Stimulated activated CD4-positive, alpha-beta T cell treated with anti-CD3 and anti-CD28 coated beads, TNF-alpha, amount 100 ng/mL, for 4 hours (primary cell): ENCODE measurements at regions not wholly inside any gene's neighbourhood (a gene's known extent, or its start where the extent isn't known, plus 50 kb on each side); places are given as distances from the start of the nearest gene placed in this dataset.

ENCODE experiments used
- DNase-seq, 3 experiments: peaks; one replicate each; pipeline ENCODE4 v3.0.0-alpha.2; 2020; ENCODE audit warnings: low read depth in 3 of 3

DNA sequence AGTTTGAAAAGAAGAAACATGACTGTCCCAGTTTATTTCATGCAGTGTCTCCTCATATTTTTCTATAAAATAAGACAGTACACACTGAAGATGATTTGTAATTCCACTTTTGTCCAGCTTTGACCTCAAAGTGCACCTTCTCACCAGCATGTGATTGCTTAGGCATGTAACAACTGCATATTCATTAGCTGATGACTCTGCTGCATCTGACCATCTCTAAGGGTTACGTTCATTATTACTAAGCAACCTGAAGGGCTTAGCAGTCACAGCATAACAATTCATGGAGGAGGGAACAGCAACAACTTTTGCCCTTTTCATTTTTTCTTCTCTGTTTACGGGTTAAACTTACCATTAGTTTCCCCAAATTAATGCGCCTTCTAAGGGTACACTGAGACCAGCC is 330.6 kb upstream of the PIK3C3 start:
- no peak for DNase-seq

DNA sequence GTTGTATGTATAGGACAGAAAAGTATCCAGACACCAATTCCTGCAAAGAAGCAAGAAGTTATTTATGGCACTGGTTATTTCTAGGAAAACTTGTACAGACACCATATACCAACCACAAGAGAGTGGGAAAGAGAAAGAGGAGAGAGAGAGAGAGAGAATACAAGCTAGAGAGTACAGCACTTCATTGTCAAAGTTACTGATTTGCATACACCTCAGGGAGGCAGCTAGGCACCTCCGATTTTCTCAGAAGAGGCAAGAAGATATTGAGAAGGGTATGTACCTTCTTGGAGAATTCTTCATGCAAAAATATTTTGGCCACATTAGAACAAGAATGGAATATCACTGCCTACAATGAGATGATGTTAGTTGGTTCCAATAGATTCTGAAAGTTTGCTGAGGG is 333.9 kb upstream of the PIK3C3 start:
- no peak for DNase-seq

DNA sequence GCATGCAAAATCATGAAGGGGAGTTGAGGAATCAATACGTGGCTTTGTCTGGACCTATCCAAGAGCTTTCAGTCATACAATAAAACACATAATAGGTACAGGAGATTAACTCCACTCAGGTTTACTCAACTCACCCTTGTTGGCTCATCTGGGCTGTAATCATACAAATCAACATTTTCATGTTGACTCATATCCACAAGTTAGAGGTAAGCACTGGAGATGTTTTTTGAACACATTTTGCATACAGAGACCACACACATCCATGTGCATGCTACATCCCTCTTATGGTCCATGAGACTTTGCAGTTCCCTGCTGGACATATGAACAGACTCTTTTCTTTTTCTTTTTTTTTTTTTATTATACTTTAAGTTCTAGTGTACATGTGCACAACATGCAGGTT is 336.9 kb upstream of the PIK3C3 start:
- no peak for DNase-seq

GRCh38 chr18:41617647-41618046 is 337.4 kb upstream of the PIK3C3 start:
- DNase-seq = no peak

DNA sequence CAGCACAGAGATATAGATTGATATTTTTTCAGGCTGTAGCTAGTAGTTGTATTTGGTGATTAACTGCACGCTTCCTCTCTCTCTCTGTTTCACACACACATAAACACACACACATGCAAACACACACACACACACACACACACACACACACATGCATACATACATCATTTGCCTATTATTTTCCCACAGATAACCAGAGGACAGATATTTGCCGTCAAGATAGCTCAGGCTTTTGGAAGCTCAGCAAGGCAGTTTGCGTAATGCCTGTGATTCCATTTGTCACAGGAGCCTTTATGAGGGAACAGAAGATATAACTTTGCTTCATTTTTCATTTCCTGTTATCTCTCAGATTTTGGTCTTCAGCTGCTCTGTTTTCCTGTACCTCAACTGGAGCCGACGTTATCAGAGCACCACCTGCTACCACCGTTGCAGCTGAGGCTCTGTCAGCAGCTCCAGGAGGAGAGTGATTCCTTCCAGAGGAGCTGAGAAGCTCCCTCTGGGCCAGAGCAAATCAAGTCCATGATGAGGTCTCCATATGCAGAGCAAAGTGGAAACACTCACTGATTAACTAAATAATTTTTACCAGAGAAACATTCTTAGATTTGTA is 341.9 kb upstream of the PIK3C3 start:
- DNase-seq = no peak

DNA sequence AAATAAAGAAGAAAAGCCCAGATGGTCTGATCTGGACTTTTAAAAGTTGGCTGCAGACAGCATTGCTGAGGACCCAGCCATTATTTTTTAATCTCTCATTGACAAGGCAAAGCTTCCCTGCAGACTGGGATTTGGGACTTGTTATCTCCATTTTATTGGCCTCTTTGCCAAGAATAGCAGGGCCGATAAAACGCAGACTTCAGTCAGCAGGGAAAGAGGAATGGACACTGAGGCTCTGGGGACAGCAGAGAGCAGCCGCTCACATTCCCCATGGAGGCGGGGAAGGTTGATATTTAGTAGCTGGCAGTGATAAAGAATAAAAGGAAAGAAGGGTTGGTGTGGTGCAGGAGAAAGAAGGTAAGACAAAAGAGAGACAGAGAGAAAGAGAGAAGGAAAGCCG is 350.1 kb upstream of the PIK3C3 start:
- no peak for DNase-seq

- DNase-seq = no peak
These were observed 353.0 kb upstream of the PIK3C3 start for GRCh38 chr18:41602034-41602433.

DNA sequence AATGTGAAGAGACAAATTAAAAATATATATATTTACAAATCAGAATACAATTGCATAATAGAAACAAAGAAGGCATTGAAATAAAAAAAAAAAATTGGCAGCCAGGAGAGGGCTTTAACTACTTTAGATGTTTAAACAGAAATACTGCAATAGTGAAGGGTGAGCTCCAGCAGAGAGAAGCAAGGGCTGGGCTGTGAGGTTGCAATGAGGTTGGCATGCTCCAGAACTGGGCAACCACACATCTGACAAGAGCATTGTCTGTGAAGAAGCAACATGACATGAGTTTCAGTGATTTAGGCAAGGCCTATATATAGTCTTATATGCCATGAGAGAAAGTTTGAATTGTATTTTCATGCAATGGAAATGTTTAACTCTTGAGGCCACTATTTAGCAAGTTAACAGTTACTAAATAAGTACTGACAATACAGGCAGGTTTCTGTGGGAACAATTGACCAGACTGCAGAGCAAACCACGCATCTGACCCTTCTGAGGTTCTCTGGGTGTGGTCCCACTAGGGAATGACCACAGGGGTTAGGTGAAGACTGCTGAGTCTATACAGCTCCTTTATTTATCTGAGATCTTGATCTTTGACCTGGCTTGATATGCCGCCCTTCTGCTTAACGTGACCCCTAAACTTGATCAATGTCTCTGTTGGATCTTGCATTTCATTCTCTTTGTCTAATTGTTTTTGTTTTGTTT is 354.2 kb upstream of the PIK3C3 start:
- DNase-seq = no peak

GRCh38 chr18:41599466-41599865 is 355.6 kb upstream of the PIK3C3 start:
- DNase-seq = no peak

DNA sequence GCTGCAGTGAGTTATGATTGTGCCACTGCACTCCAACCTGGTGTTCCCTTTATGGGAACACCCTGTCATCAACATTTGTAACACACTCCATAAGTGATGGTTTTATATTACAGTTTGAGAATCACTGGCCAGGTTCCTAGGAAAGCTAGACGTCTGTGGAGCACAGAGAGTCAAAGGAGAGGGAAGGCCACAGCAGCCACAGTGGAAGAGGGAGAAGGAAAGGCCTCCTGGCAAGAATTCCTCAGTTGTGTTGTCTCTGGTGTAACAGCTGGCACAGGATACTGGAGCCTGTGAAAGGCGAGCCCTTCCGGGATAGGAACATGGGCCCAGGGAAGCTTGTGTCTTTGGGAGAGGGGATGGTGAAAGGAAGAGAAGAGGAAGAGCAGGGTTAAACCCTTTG is 360.5 kb upstream of the PIK3C3 start:
- no peak for DNase-seq

DNA sequence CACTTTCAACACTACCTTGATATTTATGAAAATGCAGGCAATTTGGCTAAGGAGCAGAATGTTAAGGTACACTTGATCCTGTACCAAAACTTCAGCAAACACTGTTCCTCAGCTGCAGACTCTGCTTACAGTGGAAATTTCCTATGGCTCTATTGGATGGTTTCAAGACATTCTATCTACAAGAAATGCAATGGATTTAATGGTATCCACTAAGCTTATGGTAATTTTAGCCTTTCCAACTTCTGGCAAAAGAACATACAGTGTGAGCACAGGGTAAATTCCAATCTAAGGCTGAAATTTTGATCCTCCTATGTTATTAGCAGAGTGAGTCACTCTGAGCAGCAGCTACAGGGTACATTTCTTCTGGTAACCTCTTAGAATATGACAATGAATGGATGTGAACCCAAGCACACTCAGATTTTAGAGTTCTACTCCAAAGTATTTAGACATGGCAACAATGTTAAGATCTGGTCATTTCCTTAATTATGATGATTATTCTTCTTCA is 361.8 kb upstream of the PIK3C3 start:
- DNase-seq = no peak

DNA sequence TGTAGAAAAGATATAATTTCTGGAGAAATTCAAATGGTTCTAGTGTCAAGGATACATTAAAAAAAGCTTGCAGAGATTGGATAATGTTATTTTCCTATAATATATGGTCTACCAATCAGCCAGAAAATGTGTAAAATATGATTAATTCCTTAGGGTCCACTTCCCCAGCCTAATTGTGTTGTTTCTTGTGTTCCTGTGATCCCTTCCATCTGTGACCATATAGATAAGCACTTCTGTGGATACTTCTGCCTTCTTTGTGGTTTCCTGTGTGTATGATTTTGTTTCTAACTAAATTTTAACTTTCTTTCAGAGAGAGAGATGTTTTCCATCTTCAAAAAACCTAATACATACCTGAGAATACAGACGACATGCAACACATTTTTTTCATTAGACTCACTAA is 367.1 kb upstream of the PIK3C3 start:
- DNase-seq = no peak

- DNase-seq = no peak
These were observed 369.5 kb upstream of the PIK3C3 start for GRCh38 chr18:41585512-41585911.

- no peak for DNase-seq
These were observed 375.8 kb upstream of the PIK3C3 start for GRCh38 chr18:41579185-41579584.

- no peak for DNase-seq
These were observed 377.5 kb upstream of the PIK3C3 start for GRCh38 chr18:41577529-41577928.

GRCh38 chr18:41576643-41577042 is 378.4 kb upstream of the PIK3C3 start:
- no peak for DNase-seq

DNA sequence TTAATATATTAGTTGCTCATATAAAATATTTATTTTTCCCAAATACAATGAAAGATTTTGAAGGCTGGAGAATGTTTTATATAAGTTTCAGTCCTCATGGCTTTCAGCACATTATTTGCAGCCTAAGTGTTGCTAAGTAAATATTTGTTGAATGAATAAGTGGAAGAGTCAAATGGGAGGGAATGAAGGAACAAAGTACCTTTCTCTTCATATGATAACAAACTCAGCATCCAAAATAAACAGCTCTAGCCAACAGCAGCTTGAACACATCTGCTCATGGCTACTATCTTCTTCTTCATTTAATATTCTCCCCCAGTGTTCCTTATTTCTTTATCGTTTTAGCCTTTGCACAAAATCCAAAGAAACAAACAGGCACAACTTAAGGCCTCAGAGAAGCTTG is 385.2 kb upstream of the PIK3C3 start:
- no peak for DNase-seq

DNA sequence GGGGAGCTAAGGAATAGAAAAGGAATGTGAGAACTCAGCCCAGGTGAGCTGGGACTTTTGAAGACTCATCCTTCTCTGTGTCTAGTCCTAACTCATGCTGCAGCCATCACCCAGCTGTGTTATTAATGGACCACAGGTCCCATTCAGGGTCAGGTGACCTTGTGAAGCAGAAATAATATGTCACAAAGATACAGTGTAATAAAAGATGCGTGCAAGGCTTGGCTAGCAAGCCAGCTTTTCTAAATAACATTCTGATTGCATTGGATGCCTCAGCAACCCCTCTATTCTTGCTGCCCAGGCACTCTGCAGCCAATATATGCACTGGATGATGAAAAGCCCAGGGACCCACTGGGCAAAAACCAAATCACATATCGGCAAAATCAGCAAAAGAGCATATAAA is 393.1 kb upstream of the PIK3C3 start:
- no peak for DNase-seq

DNA sequence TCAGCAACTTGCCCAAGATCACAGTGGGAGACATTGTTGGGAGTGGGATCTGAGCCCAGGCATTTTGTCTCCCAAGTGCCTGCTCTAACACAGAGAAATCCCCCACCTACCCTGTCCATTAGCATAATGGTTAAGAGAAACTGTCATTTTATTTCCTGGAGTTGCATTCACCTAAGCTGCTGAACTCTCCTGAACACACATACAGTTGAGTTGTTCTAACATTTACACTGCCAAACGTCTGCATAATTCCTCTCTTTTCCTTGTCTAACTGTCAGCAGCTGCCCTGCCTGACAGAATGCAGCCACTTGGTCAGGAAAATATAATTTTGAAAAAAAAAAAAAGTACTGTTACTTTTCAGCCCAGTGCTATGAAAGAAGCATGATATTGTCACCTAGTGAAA is 396.3 kb upstream of the PIK3C3 start:
- DNase-seq = no peak

DNA sequence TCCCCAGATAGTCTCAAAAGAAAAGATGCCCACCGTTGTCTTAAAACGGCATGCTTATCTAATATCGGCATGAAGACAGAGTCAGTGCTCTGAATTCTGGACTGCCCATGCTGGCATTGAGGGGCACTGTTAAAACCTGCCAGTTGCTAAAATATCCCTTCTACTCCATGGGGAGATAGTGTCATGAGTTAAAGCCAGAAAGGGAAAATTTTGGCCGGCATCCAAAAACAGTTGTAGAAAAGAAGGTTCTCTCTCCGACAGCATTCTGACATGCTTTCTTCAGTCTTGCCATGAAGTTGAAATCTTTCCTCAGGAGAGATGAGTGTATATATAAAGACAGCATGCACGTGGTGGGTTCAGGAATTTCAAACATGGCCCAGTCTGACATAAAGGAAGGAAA is 401.3 kb upstream of the PIK3C3 start:
- DNase-seq = no peak

DNA sequence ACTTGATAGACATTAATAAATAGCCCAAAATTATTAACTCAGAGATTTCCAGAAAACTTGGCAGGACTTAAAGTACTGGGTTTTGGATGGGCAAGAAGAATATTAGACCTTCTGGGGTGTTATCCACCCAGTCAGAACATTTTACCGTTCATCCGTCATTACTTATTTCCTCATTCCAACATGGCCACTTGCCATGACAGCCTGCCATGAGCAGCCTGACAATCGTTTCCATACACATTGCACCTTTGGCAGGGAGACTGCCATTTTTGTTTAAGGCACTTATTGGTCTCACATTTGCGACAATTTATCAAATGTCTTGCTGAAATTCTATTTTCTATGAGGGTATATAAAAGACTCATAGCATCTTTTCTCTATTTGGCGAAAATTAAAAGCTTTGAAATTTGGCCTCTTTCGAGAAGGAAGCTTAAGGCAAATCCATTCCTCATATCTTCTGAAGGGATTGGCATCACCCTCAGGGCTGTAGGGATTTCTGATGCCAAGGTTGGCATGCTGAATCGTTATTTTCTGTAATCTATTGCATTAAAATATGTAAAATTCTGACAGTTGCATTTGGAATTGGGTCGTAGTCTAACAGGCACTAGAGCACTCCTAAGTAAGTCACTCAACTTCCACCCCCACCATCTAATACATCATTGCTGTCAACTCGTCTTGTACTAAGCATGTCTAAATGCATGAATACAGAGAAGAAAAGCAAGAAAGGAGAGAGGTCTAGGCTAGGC is 406.3 kb upstream of the PIK3C3 start:
- DNase-seq = no peak

DNA sequence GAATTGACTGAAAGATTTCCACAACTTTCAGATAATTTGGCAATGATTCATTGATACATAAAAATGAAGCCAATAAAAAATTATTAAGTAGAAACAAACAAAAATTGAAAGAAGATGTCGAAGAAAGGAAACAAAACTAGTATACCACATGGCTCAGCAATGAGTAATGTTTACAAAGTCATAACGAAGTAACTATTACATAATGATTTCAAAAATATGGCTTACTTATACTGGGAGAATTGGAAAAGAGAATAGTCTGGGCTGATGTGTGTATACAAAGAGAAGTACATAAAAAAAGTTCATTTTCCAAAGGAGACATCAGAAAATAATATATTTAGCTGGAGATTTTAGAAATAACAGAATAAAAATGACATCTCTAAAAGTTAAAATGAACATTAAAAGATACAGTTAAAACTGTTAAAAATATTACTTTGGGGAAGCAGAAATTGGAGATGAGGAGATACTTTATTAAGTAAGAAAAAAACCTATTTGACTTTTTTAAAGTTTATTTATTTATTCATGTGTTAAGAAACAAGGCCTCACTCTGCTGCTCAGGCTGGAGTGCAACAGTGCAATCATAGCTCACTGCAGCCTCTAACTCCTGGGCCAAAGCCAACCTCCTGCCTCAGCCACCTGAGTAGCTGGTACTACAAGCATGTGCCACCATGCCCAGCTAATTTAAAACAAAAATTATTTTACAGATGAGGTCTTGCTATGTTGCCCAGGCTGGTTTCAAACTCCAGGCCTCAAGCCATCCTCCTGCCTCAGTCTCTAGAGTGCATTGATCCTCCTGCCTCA is 409.7 kb upstream of the PIK3C3 start:
- DNase-seq = no peak
